SJSA1 (cell line): ENCODE measurements at regions not wholly inside any gene's neighbourhood (a gene's known extent, or its start where the extent isn't known, plus 50 kb on each side); places are given as distances from the start of the nearest gene placed in this dataset.

Source experiments
- DNase-seq, 2 experiments: peaks; one replicate each; pipeline ENCODE4 v3.0.0-alpha.2; 2015 to 2020; ENCODE audit warnings: low spot score in 2 of 2, low read depth in 1 of 2
- H3K27ac ChIP-seq: fragments of 250-450 bp; sonication (Bioruptor Pico); 2 replicates; pipeline ENCODE4 v1.5.1; 2020; ENCODE audit warnings: mild to moderate bottlenecking, moderate library complexity
- H3K27me3 ChIP-seq: fragments of 250-450 bp; sonication (Bioruptor Pico); replicated peaks from 2 replicates; pipeline ENCODE4 v1.5.1; 2020; ENCODE audit warnings: mild to moderate bottlenecking, moderate library complexity
- H3K36me3 ChIP-seq: fragments of 250-450 bp; sonication (Bioruptor Pico); 2 replicates; pipeline ENCODE4 v1.5.1; 2020; ENCODE audit warnings: mild to moderate bottlenecking
- H3K4me1 ChIP-seq: fragments of 250-450 bp; sonication (Bioruptor Pico); replicated peaks from 2 replicates; pipeline ENCODE4 v1.6.1; 2021; ENCODE audit warnings: mild to moderate bottlenecking
- H3K4me3 ChIP-seq: fragments of 250-450 bp; sonication (Bioruptor Pico); 2 replicates; pipeline ENCODE4 v1.5.1; 2020; ENCODE audit warnings: mild to moderate bottlenecking
- H3K9me3 ChIP-seq: fragments of 250-450 bp; sonication (Bioruptor Pico); replicated peaks from 2 replicates; pipeline ENCODE4 v1.5.1; 2020; ENCODE audit warnings: mild to moderate bottlenecking

DNA sequence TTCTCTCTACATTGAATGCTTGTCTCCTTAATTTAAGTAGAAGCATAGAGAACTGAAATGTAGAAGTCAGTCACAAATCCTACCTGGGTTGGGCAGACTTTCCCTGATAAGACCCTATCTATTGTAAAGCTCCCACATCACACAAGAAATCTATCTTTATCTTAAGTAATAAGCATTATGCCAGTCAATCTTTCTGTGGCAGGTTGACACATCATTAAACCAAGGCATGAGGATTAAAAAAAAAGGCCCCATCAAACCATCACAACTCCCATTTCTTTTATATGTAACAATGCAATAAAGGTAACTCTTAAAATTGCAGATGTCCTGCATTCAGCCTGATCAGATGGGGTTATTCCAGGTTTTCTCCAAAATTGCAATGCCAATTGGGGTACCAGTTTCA lies 311.8 kb downstream of the TOX3 start:
- no peaks in the 10 kb centered on the region for H3K9me3 ChIP-seq

DNA sequence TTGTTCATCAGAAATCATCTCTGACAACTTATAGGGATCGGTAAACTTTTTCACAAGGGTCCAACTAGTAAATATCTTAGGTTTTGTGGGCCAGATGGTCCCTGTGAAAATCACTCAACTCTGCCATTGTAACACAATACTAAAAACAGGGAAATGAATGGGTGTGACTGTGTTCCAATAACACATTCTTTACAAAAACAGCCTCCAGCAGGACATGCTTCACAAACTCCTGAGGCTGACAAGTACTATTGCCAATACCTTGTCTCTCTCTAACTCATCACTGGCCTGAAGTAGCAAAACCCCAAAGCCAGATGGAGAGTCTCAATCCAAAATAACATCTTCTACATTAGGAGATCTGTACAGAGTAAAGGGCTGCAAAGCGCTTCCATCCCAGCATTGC lies 312.3 kb downstream of the TOX3 start:
- H3K9me3 ChIP-seq: no peaks in the 10 kb centered on the region
- no peaks in the 10 kb centered on the region for H3K36me3 ChIP-seq
- no peaks in the 10 kb centered on the region for H3K27me3 ChIP-seq
- no peak for DNase-seq
- no peak overlapping the region for H3K4me3 ChIP-seq
- H3K4me1 ChIP-seq: no peaks in the 10 kb centered on the region
- H3K27ac ChIP-seq: no peak overlapping the region

More for the DNA sequence above, 311.8 kb downstream of the TOX3 start:
- Histone ChIP-seq H3K36me3 (no peaks in the 10 kb centered on the region), H3K27me3 (no peaks in the 10 kb centered on the region), H3K4me3 (no peak overlapping the region), H3K27ac (no peak overlapping the region), H3K4me1 (no peaks in the 10 kb centered on the region)
- DNase-seq: no peak

DNA sequence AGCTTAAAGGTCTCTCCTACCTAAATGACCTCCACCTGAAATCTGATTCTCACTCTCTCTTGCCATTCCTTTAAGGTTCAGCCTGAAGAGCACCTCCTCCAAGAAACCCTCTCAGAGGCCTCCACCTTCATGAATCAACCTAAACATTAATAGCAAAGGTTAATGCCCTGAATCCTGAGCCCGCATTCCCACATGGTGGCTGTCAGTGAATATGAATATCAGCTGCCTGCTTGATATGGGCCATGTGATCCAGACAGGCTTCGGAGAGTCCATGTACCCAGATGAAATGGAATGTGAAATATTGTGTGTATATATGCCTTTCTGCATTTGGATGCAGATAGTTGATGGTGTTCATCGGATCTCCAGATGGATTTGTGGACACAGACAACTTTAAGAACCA lies 317.5 kb downstream of the TOX3 start:
- no peaks in the 10 kb centered on the region for H3K36me3 ChIP-seq
- H3K27me3 ChIP-seq: no peaks in the 10 kb centered on the region
- H3K4me1 ChIP-seq: no peaks in the 10 kb centered on the region
- no peaks in the 10 kb centered on the region for H3K9me3 ChIP-seq
- H3K27ac ChIP-seq: no peak overlapping the region
- no peak overlapping the region for H3K4me3 ChIP-seq
- no peak for DNase-seq

DNA sequence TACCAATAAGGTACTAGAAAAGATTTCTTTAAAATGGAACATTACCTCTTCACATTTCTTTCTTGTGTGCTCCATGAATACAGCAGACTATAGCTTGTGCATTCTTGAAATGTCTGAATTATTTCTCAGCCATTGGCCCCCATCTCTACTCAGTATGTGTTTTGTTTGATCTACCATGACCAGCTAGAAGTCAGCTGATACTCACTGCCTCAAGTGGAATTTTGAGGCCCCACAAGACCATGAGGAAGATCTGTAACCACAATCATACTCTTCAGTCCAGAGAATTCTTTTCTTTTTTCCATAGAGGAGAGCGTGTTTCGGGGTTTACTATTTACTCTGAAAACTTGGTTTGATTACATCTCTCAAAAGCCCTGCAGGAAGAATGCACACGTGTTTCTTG lies 319.1 kb downstream of the TOX3 start:
- Histone ChIP-seq H3K4me3 (no peak overlapping the region), H3K27me3 (no peaks in the 10 kb centered on the region), H3K4me1 (no peaks in the 10 kb centered on the region), H3K27ac (no peak overlapping the region), H3K9me3 (no peaks in the 10 kb centered on the region), H3K36me3 (no peaks in the 10 kb centered on the region)
- no peak for DNase-seq

DNA sequence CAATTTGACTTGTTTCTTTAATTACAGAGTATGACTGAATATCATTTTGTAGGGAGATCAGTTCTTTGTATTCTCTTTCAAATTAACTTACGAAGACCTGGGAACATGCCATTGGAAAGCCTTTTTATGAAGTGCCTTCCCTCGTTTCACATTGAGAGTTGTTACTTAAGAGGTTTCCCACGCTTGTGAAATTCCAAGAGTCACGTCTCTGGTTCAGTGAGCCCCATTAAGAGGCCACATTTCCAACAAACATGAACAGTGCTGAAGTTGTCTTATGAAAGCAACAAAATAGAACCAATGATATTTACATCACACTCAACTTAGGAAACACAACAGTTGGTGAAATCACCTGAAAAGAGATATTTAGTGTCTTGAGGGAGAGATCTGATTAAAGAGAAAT lies 334.1 kb downstream of the TOX3 start:
- DNase-seq: no peak
- no peak overlapping the region for H3K4me3 ChIP-seq
- H3K36me3 ChIP-seq: no peaks in the 10 kb centered on the region
- H3K27me3 ChIP-seq: no peaks in the 10 kb centered on the region
- no peak overlapping the region for H3K27ac ChIP-seq
- no peaks in the 10 kb centered on the region for H3K9me3 ChIP-seq
- H3K4me1 ChIP-seq: no peaks in the 10 kb centered on the region

DNA sequence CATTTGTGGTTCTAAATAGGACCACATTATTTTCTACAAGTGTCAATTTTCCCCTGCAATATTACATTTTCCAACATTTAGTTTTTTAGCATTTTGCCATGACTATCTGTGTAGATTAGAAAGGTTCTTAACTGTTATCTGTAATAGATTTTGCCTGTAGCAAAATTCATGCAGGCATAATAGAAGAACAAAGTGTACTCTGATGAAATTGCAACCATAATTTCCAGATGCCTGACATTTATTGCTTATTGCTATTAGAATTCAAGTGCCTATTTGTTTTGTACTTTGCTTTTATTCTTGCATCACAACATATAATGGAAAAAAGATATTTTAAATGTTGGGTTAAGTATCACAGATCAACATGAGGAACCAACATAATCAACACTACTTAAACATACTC lies 337.7 kb downstream of the TOX3 start:
- Histone ChIP-seq H3K27me3 (no peaks in the 10 kb centered on the region), H3K4me1 (no peaks in the 10 kb centered on the region), H3K36me3 (no peaks in the 10 kb centered on the region), H3K9me3 (no peaks in the 10 kb centered on the region), H3K27ac (no peak overlapping the region), H3K4me3 (no peak overlapping the region)
- no peak for DNase-seq

DNA sequence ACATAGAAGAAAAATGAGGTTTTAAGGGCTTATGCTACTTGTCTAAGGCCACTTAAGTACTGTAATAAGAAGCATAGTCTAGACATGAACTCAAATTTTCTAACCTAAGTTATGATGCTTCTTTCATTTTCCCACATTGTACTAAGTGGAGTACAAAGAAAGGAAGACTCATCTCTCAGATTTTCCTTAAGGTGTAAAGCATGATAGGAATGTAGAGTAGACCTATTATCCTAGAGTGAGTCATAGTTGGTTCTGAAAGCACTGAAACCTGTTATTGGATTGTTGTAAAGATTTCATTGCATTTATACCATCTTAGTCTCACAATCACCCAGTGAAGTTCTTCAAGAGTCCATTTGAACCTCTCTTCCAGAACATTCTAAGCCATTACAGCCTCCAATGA lies 343.8 kb downstream of the TOX3 start:
- Histone ChIP-seq H3K36me3 (no peaks in the 10 kb centered on the region), H3K4me3 (no peak overlapping the region), H3K27ac (no peak overlapping the region), H3K27me3 (no peaks in the 10 kb centered on the region), H3K9me3 (no peaks in the 10 kb centered on the region), H3K4me1 (no peaks in the 10 kb centered on the region)
- no peak for DNase-seq

DNA sequence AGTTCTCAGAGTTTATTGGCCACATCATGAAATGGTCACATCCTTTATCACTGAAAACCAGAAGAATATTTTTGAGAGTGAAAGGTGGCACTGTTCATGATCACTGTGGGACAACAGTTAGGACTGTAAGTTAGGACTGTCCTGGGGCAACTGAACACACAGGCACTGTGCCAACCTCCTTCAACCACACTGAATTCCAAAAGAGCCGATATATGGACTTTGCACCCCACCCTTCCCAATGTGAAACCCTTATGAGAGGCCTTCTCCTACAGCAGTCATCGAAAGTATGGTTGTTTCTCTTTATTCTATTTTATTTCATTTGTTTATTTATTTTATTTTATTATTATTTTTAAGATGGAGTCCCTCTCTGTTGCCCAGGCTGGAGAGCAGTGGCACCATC lies 353.5 kb downstream of the TOX3 start:
- H3K9me3 ChIP-seq: no peaks in the 10 kb centered on the region
- no peak for DNase-seq
- H3K36me3 ChIP-seq: no peaks in the 10 kb centered on the region
- no peaks in the 10 kb centered on the region for H3K27me3 ChIP-seq
- H3K4me3 ChIP-seq: no peak overlapping the region
- H3K4me1 ChIP-seq: no peaks in the 10 kb centered on the region
- H3K27ac ChIP-seq: no peak overlapping the region

DNA sequence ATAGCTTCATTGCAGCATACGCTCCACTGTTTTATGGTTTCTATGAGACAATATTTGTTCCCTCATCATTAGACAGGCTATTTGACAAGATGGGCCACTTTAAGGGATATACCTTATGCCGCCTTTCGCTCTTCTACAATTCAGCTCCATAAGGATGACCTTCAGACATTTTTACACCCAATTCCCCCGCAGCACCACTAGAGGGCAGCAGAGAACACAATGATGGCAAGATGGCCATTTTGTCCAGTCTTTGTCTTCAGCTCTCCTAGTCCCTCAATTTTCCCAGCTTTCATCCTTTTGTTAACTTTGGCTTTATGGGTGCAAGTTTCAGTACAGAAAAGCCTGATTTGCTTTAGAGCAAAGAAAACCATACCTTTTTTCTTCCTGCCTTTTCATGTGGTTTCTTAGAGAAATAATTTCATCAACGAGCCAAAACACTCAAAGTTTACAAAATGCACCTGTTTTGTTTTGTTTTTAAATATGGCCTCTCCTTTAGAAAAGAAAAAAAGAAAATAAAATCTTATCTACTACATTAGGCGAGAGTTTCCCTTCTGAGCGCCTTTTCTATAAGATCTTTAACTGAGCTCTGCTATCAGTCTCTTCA lies 355.3 kb downstream of the TOX3 start:
- Histone ChIP-seq H3K4me1 (no peaks in the 10 kb centered on the region), H3K4me3 (no peak overlapping the region), H3K36me3 (no peaks in the 10 kb centered on the region), H3K9me3 (no peaks in the 10 kb centered on the region), H3K27me3 (no peaks in the 10 kb centered on the region), H3K27ac (no peak overlapping the region)
- peak; percentile 25 to 53 for DNase-seq

DNA sequence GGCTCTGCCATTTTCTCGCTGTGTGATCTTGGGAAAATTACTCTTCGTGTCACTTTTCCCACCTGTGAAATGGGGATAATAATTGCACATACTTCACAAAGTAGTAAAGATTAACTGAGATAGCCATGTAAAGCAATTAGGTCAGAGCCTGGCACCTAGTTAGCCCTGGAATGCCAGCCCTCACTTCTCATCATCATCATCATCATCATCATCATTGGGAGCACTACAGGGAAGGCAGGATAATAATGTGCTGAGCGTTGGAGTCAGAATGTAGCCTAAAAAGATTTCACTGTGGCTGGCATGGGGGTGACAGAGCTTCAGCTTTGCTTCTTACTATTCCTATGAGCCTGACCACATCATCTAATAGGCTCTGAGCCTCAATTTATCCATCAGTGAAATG lies 362.6 kb downstream of the TOX3 start:
- no peaks in the 10 kb centered on the region for H3K9me3 ChIP-seq
- H3K27me3 ChIP-seq: no peaks in the 10 kb centered on the region
- no peak overlapping the region for H3K4me3 ChIP-seq
- no peak for DNase-seq
- no peak overlapping the region for H3K27ac ChIP-seq
- H3K4me1 ChIP-seq: no peaks in the 10 kb centered on the region
- no peaks in the 10 kb centered on the region for H3K36me3 ChIP-seq

DNA sequence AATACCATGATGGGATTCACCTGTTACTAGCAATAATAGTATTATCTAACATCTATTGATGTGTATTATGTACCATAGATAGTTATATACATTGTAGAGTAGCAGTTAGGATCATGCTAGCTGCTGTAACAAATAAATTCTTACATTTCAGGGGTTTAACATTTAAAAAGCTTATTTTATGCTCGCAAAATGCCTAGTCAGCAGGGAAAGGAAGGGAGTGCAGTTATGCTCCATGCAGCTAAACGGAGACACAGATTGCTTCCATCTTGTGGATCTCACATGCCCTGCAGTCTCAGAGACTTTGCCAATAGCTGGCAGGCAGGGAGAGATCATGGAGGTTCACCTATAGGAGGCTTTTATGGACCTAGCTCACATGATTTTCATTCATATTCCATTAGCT lies 364.1 kb downstream of the TOX3 start:
- no peak overlapping the region for H3K4me3 ChIP-seq
- no peaks in the 10 kb centered on the region for H3K9me3 ChIP-seq
- H3K27me3 ChIP-seq: no peaks in the 10 kb centered on the region
- no peak for DNase-seq
- H3K36me3 ChIP-seq: no peaks in the 10 kb centered on the region
- no peak overlapping the region for H3K27ac ChIP-seq
- no peaks in the 10 kb centered on the region for H3K4me1 ChIP-seq

DNA sequence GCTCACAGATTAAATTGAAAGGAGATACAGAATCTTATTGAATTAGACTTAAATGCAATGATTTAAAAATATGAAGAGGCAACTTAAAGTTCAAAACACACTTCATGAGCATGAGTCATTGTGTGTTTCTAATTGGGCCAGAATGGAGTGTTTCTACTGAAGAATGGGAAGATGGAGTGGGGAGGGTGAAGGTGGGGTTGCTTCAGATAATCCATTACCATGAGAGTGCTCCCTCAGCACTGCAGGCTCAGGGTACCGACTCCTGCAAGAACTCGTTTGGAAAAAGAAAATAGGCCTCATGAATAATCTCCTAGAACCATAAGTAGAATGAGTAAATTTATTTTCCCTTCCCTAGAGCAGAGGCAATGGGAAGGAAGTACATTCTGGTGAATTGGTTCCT lies 372.8 kb downstream of the TOX3 start:
- no peak for DNase-seq
- no peaks in the 10 kb centered on the region for H3K27me3 ChIP-seq
- no peaks in the 10 kb centered on the region for H3K36me3 ChIP-seq
- H3K27ac ChIP-seq: no peak overlapping the region
- no peaks in the 10 kb centered on the region for H3K9me3 ChIP-seq
- no peaks in the 10 kb centered on the region for H3K4me1 ChIP-seq
- no peak overlapping the region for H3K4me3 ChIP-seq

DNA sequence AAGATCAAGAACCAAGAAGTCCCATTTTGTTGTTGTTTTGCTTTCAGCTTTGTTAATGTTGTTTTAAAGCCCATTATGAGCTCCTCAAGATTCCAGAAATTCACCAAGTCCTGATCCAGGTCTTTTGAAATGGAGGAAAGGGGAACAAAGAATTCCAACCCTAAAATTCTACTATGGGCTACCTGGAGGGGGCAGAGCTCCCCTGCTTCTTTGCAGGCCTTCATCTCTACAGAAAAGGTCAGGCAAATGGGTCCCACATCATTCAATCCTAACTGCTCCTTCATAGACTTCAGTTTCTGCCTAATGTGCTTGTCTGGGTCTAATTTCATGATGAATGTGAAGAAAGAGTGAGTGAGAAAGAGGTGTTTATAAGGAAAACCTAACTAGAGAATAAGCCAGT lies 375.5 kb downstream of the TOX3 start:
- Histone ChIP-seq H3K27me3 (no peaks in the 10 kb centered on the region), H3K4me3 (no peak overlapping the region), H3K9me3 (no peaks in the 10 kb centered on the region), H3K4me1 (no peaks in the 10 kb centered on the region), H3K36me3 (no peaks in the 10 kb centered on the region), H3K27ac (no peak overlapping the region)
- no peak for DNase-seq

DNA sequence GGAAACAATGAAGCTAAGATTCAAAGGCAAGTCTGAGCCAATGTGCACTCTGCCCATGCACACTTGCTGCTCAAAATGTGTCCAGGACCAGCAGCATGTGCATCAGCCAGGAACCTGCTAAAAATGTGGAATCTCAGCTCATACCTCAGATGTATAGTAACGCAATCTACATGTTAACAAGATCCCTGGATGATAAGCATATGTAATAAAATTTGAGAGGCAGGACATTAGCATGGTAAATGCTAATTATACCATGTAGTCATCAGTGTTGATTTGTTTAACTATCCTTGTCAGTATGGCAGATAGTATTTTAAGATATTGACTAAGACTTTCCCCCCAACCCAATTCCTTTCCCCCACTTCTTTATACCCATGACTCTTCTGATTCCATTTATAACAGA lies 379.6 kb downstream of the TOX3 start:
- DNase-seq: no peak
- Histone ChIP-seq H3K36me3 (no peaks in the 10 kb centered on the region), H3K27me3 (no peaks in the 10 kb centered on the region), H3K4me1 (no peaks in the 10 kb centered on the region), H3K4me3 (no peak overlapping the region), H3K27ac (no peak overlapping the region), H3K9me3 (no peaks in the 10 kb centered on the region)

DNA sequence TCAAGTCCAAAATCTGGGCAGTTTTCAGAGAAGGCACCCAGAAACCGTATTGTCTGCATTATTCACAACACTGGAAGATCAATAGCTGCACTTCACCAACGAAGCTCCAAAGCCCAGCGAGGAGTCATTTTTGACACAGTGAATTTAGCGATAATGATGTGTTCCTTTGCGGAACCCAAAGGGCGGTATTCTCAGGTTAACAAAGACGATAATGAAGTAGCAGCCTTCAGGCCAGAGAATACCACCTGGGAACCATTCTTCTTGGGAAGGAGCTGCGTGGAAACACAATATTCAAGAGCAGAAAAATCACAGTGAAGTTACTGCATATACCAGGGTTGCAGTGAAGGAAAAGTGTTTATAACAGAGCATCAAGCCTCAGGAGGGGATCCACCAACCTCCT lies 381.0 kb downstream of the TOX3 start:
- no peaks in the 10 kb centered on the region for H3K36me3 ChIP-seq
- no peaks in the 10 kb centered on the region for H3K4me1 ChIP-seq
- H3K9me3 ChIP-seq: no peaks in the 10 kb centered on the region
- no peak overlapping the region for H3K4me3 ChIP-seq
- DNase-seq: no peak
- no peaks in the 10 kb centered on the region for H3K27me3 ChIP-seq
- no peak overlapping the region for H3K27ac ChIP-seq
